DMS 273 (cell line): ENCODE measurements at regions not wholly inside any gene's neighbourhood (a gene's known extent, or its start where the extent isn't known, plus 50 kb on each side); places are given as distances from the start of the nearest gene placed in this dataset.
A peak's percentile ranks its signal among the peaks of the same experiment; 100 is the strongest.
"Not testable (repeated sequence)": the region's sequence is repeated elsewhere in the genome, so short reads cannot be mapped to it uniquely, and the experiment has no call there.

Experiments
- DNase-seq: peaks from one replicate; lab custom pipeline; 2025; ENCODE audit not compliant: unreplicated experiment; lab: John Stamatoyannopoulos, UW

DNA sequence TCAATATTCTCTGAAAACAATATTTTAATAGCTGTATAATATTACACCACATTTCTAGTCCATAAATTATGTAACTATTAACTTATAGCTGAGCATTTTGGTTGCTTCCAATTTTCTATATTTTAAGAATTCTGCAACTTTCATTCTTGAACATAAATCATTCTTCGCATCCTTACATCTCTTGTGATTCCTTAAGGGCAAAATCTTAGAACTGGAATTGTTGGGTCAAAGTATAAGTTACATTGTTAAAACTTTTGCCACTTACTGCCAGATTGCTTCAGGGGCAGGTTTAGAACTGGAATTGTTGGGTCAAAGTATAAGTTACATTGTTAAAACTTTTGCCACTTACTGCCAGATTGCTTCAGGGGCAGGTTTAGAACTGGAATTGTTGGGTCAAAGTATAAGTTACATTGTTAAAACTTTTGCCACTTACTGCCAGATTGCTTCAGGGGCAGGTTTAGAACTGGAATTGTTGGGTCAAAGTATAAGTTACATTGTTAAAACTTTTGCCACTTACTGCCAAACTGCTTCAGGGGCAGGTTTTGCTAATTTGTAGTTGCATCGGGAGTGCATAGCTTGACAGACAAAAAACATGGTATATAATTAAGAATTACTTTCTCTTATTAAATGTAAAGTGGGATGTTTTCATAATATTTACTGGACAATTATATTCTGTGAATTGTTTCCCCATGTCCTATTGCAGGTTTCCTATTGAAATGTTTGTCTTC lies 179.9 kb upstream of the OR13F1 start:
- DNase-seq, result not testable (repeated sequence)

DNA sequence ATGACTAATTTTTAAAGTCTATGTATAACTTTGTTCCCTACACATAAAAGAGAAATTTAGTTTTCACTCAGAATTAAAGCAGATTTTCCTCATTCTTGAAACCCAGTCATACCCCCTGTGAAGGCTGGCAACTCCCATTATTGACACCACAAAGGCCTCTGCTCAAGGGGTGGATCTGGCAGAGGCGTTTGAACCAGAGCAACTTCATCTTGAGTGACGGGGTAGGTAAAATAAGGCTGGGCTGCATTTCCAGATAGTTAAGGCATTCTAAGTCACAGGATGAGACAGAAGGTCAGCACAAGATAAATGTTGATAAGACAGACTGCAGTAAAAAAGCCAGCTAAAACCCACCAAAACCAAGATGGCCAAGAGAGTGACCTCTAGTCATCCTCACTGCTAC lies 177.2 kb upstream of the OR13F1 start:
- no peak for DNase-seq

DNA sequence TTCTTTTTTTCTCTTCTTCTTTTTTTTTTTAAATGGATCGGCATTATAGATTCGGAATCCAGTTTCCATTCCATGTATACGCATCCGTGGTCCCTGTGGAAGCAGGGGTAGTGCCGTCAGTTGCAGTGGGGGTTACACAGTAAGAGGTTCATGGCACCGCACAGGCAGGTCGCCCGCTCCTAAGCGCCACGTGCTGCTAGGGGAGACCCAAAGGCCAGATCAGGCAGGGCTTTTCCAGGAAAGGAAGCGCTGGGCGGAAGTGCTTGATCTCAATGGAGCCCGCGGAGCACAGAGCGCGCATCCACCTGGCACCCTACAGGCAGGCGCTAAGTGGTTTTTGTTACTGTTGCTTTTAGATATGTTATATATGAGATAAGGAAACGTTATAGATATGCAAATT lies 174.8 kb upstream of the OR13F1 start:
- DNase-seq, result no peak

DNA sequence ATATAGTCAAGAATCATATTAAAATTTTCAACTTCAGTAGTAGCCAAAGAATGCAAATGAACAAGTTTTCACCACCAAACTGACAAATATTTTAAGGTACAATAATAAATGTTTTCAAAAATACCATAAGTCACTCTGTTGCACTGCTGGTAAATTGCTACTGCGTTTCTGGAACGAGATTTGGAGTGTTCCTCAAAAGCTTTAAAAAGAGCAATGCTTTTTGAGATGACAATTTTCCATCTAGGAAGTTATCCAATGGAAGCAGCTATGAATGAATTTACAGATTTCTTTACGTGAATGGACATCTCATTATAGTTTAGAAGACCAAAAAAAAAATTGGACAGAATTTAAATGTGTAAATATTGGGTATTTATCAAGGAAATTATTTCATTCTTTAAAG lies 173.2 kb upstream of the OR13F1 start:
- no peak for DNase-seq

DNA sequence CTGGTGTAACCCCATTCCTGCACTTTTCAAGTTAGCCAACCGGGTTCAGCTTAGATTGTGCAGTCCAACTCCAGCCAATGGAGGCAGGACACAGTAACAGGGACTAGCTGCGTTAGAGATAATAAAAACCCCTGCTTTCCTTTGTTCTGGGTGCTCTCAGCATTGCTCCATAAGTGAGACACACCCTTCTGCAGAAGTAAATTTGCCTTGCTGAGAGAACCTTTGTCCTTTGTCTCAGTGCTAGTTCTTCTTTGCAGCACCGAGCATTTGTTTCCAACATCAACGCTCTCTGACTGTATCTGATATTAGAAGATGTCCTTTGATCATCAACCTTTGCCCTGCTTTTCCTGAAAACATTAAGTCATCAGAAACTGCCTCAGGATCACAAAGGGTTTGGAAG lies 169.5 kb upstream of the OR13F1 start:
- DNase-seq, result no peak

DNA sequence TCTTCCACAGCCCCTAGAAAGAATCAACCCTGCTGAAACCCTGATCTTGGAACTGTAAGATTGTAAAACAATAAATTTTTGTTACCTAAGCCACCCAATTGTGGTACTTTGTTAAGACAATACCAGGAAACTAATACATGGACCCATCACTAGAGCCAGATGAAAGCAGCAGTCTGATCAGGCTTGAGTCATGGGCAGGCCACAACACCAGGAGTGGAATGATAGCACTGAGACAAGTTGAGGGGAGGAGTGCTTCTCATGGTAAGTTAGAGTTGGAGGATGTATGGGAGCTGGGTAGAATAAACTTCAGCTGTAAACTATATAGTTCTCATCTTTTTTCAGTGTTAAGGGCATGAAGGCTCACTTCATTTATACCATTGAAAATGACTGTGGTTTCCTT lies 164.4 kb upstream of the OR13F1 start:
- no peak for DNase-seq

DNA sequence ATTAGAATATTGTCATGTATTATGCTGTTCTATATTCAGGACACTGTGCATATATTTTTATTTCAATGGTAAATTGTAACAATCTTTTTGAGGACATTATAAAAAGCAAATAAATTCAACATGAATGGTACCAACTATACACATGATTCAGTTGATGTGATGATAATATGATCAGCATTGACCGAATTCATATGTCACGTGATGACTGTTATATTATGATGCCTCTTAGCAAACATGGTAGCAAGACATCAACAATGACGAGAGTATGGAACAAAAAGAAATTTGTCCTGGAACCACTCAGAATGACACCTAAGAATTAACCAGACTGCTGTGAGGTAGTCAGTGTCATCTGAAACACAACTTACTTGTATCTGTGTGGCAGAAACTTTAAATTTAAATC lies 161.5 kb upstream of the OR13F1 start:
- no peak for DNase-seq

DNA sequence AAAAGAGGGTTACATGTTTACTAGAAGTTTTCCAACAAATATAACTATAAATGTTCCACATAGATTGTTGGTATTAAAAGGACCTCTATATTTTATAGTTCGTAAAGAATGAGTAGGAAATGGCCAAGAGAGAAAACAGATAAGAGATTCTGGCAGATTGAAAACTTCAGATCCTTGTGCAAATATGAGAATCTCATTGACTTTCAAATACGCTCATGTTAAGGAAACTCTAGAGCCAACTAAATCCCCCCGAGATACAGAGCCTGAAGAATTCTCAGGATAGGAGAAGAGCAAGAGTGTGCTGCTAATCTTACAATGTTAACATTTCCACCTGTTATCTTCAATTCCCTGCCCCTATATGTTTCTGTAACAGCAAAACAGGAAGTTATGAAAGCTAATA lies 159.0 kb upstream of the OR13F1 start:
- DNase-seq, result no peak

DNA sequence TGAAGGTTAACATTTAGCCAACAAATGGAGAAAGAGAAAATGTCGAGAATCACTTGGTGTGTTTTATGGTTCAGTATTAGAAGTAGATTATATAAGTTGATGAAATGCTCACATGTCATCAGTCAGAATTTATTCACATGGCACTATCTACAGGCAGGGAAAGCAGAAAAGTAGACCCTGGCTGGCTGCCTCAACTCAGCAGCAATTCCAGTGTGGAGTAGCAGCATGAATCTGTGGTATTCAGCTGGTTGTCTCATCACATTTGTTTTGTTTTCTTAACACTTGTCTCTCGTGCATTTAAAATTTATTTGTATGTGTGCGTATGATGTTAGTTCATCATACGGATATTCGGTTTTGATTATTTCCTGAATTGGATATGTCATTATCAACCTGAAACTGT lies 153.5 kb upstream of the OR13F1 start:
- DNase-seq, result no peak

DNA sequence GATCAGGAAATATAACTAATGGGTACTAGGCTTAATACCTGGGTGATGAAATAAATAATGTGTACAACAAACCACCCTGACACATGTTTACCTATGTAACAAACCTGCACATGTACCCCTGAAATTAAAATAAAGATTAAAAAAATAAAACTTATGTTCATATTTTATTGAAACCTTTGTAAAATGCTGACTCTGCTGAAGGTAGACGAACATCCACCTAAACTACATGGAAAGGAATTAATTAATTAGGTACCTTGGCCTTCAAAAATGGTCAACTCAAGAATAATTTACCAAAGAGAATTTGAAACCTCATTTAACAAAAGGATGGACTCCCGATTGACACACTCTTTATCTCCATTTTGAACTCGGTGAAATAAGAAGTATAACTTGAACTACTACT lies 152.3 kb upstream of the OR13F1 start:
- no peak for DNase-seq

DNA sequence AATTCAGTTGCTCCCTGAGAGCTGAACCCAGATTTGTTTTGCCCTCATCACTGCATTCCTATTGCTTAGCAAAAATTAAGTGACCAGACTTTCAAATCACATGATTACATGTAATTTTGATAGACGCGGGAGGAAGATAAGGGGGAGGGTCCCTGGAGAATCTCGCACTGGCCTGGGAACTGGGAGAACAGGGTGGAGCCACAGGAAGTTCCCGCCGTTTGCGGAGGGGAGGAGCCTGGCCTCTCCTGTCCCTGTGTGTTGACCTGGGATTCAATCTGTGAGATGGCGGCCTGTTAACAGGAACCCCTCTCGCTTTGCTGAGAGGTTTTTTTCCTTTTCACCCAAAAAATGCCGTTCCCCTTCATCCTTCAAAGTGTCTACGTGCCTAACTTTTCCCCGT lies 142.9 kb upstream of the OR13F1 start:
- DNase-seq, result no peak

DNA sequence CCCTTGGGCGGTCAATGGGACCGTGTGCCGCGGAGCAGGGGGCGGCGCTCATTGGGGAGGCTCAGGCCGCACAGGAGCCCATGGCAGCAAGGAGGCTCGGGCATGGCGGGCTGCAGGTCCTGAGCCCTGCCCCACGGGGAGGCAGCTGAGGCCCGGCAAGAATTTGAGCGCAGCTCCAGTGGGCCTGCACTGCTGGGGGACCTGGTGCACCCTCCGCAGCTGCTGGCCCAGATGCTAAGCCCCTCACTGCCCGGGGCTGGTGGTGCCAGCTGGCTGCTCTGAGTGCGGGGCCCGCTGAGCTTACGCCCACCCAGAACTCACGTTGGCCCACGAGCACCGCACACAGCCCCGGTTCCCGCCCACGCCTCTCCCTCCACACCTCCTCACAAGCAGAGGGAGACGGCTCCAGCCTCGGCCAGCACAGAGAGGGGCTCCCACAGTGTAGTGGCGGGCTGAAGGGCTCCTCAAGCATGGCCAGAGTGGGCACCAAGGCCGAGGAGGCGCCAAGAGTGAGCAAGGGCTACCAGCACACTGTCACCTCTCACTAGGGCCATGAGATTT lies 141.1 kb upstream of the OR13F1 start:
- DNase-seq, result no peak

DNA sequence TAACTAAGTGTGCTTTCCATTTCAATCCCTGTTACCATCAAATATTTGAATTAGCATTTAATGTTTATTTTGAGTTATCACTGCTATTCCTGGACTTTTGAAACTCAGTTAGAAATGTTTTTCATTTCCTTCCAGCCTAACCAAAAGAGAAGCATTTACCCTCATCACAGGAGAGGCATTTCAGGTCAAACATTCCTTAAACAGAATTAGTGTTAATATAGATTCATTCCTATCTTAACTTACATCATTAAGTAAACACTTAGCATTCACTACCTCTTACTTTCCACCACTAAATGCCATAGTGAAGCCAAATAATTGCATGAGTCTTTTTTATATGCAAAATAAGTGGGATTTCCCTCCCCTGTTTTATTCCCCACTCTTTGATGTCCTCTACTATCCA lies 136.6 kb upstream of the OR13F1 start:
- DNase-seq, result no peak

DNA sequence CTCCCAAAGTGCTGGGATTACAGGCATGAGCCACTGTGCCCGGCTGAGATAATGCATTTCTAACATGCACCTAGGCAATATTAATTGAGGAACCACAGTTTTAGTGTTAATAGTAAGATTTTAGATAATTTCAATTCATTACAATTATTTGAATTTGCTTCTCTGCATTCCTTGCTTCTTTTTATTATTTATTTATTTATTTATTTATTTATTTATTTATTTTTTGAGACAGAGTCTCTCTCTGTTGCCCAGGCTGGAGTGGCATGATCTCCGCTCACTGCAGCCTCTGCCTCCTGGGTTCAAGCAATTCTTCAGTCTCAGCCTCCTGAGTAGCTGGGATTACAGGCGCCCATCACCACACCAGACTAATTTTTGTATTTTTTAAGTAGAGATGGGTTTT lies 135.7 kb upstream of the OR13F1 start:
- not testable (repeated sequence) for DNase-seq

DNA sequence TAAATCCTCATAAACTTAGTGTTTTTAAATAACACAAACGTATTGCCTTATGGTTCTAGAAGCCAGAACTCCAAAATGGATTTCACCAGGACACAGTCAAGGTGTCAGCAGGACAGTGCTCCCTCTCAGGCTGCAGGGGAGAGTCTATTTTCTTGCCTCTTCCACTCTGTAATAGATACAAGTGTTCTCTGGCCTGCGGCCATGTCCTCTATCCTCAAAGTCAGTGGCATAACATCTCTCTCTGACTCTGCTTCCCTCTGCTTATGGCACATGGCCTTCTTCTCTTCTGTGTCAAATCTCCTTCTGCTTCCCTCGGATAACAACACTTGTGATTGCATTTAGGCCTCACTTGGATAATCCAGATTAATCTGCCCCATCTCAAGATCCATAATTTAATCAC lies 129.4 kb upstream of the OR13F1 start:
- no peak for DNase-seq

DNA sequence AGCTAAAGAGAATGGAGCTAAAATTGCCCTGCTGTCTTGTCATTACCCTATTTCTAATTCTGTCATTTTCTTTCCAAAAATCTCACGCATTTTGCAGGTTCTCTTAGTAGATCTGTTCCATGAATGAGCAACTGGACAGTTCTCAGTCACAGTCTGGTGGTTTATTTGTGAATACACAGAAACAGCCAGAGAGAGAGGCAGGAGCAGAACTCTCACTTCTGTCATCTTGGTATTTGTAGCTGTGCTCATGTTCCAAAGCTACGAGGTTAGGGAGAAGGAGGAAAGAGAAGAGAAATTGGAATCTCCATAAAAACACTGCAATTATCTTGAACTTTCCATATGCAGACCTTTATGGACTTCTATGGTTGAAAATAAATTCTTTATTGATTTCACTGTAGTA lies 118.0 kb upstream of the OR13F1 start:
- peak; percentile 6 for DNase-seq

DNA sequence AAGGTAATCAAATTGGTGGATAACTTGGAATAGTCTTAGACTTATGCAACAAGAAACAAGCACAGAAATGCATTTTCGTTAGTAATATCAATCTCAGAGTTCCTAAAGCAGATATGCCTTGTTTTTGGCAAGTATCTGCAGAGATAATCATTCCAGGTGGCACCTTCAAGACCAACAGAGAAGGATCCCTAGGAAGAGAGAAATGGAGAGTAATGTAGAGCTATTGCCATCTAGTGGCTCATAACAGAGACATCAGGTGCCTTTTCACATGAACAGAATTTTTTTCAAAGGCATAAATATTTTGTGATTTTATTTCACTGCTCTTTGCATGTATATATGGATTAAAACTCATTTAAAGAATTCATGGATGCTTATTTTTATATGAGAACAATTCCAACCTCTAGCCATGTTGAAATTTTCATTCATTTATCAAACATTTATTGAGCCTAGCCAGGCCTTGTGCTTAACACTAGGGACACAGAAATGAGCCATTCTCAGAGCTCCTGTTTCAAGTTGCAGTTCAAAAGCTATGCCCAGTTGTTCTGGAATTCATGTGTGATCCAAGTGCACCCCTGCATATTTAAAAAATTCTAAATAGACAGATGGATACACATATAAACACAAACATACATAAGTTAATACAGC lies 117.5 kb upstream of the OR13F1 start:
- DNase-seq, result peak; percentile 70

DNA sequence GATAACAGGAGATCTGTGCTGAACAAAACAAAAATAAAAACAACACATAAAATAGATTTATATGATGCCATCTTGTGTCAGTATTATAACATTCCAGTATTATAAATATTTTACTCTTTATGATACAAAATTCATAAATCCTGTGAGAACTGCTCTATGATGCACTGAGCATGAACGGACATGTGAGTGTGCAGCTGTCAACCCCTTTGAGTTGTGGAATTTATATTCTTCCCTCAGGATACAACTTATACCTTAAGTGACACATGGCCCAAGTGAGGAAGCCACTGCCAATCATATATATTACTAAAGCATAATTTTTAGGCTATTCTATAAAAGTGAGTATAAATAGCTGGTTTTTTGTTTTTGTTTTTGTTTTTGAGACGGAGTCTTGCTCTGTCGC lies 116.0 kb upstream of the OR13F1 start:
- DNase-seq, result no peak

DNA sequence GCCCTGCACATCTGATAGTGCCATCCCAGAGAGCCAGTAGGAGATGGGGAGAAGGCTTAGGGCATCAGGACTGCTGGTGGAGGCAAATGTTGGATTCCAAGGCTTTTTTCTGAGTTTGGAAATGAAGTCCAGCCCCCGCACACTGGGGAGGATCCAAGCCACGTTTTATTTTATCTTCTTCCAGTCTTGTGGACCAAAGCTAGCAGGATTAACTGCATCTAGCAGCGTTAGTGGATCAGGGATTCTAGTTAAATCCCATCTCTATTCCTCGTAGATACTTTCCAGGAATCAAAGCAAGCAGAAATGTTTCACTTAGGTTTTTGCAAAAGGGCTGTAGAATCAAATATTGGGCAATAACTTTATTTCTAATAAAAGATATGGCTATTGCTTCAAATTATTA lies 114.7 kb upstream of the OR13F1 start:
- DNase-seq, result no peak

DNA sequence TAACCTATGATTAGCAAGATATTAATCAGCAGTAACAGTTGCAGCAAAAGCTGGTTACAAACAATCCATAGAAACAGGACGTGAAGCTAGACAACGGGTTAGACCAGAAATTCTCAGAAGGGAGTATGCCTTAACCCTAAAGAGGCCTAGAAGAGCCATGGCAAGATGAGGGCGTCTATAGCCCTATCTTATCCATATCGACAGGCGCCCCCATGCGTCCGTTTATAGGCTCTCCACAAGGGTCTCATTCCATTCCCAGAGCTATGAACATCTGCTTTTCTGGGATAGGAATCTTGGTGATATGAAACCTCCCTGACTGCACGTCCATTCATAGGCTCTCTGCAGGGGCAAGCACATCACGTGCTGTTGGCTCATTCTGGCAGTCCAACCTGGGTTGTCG lies 109.2 kb upstream of the OR13F1 start:
- not testable (repeated sequence) for DNase-seq

DNA sequence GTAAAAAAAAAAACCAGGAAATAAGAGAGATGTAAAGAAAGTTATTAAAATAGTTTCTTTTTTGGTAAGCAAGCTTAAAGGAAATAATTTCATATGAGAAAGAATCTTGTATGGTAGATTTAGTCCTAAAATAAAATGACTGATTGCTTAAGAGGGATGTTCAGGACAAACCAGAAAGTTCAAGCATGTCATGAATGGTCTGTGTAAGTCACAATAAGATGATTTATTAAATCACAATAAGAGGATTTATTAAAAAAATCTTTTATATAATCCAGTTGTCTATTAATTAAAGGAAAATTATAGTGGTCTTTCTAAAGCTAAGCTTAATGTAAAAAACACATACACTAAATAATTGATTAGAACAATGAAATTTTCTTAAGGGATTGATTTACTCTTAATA lies 91.8 kb upstream of the OR13F1 start:
- DNase-seq, result peak; percentile 16

DNA sequence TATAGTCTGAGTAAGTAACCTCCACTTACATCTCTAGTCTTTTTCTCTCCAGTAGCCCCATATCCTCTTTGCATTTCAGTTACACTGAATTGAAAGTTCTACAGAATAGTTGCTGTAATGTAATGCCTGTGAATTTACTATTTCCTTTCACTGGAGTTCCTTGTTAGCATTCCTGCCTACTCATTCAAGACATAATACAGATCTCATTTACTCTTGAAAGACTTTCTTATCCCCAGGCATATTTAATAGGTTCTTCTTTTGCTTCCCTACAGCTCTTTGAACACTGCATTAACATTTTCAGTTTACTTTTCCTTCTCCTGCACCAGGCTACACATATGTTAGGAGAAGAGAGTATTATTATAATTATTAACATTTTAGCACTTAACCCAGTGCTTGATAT lies 87.6 kb upstream of the OR13F1 start:
- no peak for DNase-seq

DNA sequence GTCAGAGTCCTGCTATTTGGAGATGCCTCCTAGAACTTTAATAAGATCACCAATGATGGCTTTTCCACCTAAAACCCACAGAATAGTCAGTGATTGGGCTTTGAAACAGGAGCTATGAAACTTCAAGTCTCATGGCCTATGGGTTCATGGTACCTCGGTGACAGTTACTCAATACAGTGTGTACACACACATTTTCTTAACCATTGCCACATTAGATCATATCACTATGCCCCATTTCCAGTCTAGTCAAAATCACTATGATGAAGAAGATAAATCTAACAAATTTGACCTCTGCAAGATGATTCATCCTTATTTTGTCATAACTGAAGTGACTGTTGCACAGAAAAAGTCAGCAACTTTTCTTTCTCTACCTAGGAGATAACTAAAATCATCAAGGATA lies 86.8 kb upstream of the OR13F1 start:
- no peak for DNase-seq
